Fibroblast of lung (primary cell): ENCODE measurements at regions not wholly inside any gene's neighbourhood (a gene's known extent, or its start where the extent isn't known, plus 50 kb on each side); places are given as distances from the start of the nearest gene placed in this dataset.

Source experiments
- DNase-seq, 2 donors: peaks; one replicate each; pipeline versions ENCODE4 v3.0.0 to v3.0.0-alpha.2; 2010; ENCODE audit warnings: low read depth in 2 of 2
- H2AFZ ChIP-seq: 2 replicates; pipeline ENCODE4 v1.5.1; 2012; ENCODE audit warnings: low read length, control low read depth, inconsistent platforms
- H3K27ac ChIP-seq: 2 replicates; pipeline ENCODE4 v1.5.1; 2011; ENCODE audit warnings: low read length, control low read depth; ENCODE audit not compliant: insufficient read depth
- H3K27me3 ChIP-seq: 2 replicates; pipeline ENCODE4 v1.5.1; 2011; ENCODE audit warnings: mild to moderate bottlenecking, low read length; ENCODE audit not compliant: control insufficient read depth, insufficient read depth
- H3K36me3 ChIP-seq: 2 replicates; pipeline ENCODE4 v1.5.1; 2011; ENCODE audit warnings: low read length; ENCODE audit not compliant: control insufficient read depth, insufficient read depth
- H3K4me1 ChIP-seq: 2 replicates; pipeline ENCODE4 v1.5.1; 2011; ENCODE audit warnings: low read length; ENCODE audit not compliant: control insufficient read depth, insufficient read depth; ENCODE audit errors: extremely low read depth
- H3K4me2 ChIP-seq: 2 replicates; pipeline ENCODE4 v1.5.1; 2011; ENCODE audit warnings: low read length, control low read depth; ENCODE audit not compliant: insufficient read depth; ENCODE audit errors: extremely low read depth
- H3K4me3 ChIP-seq, 4 experiments: fragments of 200-600 bp in 1 of 4; sonication (generic) in 1 of 4; replicated peaks in 1 of 4; 2 replicates each; pipeline ENCODE4 v1.5.1; 2011 to 2016; ENCODE audit warnings: low read length in 4 of 4, low read depth in 3 of 4, mild to moderate bottlenecking in 3 of 4, control low read depth in 2 of 4, inconsistent platforms in 1 of 4, mixed read lengths in 1 of 4; ENCODE audit not compliant: insufficient read depth in 1 of 4; ENCODE audit errors: control extremely low read depth in 1 of 4
- H3K79me2 ChIP-seq: 2 replicates; pipeline ENCODE4 v1.5.1; 2012; ENCODE audit warnings: mild to moderate bottlenecking, low read length, inconsistent platforms; ENCODE audit not compliant: control insufficient read depth, insufficient read depth
- H3K9ac ChIP-seq: 2 replicates; pipeline ENCODE4 v1.5.1; 2011; ENCODE audit warnings: mild to moderate bottlenecking, low read length, control low read depth; ENCODE audit not compliant: insufficient read depth
- H3K9me3 ChIP-seq: 2 replicates; pipeline ENCODE4 v1.5.1; 2012; ENCODE audit warnings: low read depth, low read length; ENCODE audit not compliant: control insufficient read depth, insufficient read depth
- H4K20me1 ChIP-seq: 2 replicates; pipeline ENCODE4 v1.5.1; 2011; ENCODE audit warnings: low read length; ENCODE audit not compliant: control insufficient read depth, insufficient read depth; ENCODE audit errors: extremely low read depth
- EZH2 ChIP-seq: IDR thresholded peaks from 2 replicates; pipeline ENCODE4 v1.5.1; 2012; ENCODE audit warnings: low read length, control low read depth, mild to moderate bottlenecking; ENCODE audit errors: missing control alignments
- TF ChIP-seq, protein P1 (sequence below), 2 donors: IDR thresholded peaks in 1 of 2; conservative IDR thresholded peaks in 1 of 2; 1 replicate in 1 of 2; 2 replicates in 1 of 2; pipeline ENCODE4 v1.5.1; 2011 to 2012; ENCODE audit warnings: low read length in 2 of 2, control low read depth in 1 of 2, inconsistent platforms in 1 of 2, low read depth in 1 of 2, mild to moderate bottlenecking in 1 of 2

DNA sequence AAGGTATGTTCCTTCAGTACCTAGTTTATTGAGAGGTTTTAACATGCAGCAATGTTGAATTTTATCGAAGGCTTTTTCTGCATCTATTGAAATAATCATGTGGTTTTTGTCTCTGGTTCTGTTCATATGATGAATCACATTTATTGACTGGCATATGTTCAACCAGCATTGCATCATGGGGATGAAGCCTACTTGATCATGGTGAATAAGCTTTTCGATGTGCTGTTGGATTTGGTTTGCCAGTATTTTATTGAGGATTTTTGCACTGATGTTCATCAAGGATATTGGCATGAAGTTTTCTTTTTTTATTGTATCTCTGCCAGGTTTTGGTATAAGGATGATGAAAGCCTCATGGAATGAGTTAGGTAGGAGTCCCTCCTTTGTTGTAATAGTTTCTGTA, 204.0 kb upstream of the GNAI1 start:
- Histone ChIP-seq H2AFZ (no peak overlapping the region), H3K27me3 (no peaks in the 10 kb centered on the region), H3K9me3 (no peaks in the 10 kb centered on the region), H3K79me2 (no peaks in the 10 kb centered on the region), H3K4me3 (no peak overlapping the region), H3K27ac (no peak overlapping the region), H4K20me1 (no peaks in the 10 kb centered on the region), H3K9ac (no peak overlapping the region), H3K4me2 (no peak overlapping the region), H3K36me3 (no peaks in the 10 kb centered on the region), H3K4me1 (no peaks in the 10 kb centered on the region)
- no peak for TF ChIP-seq EZH2
- TF ChIP-seq, protein P1, sequence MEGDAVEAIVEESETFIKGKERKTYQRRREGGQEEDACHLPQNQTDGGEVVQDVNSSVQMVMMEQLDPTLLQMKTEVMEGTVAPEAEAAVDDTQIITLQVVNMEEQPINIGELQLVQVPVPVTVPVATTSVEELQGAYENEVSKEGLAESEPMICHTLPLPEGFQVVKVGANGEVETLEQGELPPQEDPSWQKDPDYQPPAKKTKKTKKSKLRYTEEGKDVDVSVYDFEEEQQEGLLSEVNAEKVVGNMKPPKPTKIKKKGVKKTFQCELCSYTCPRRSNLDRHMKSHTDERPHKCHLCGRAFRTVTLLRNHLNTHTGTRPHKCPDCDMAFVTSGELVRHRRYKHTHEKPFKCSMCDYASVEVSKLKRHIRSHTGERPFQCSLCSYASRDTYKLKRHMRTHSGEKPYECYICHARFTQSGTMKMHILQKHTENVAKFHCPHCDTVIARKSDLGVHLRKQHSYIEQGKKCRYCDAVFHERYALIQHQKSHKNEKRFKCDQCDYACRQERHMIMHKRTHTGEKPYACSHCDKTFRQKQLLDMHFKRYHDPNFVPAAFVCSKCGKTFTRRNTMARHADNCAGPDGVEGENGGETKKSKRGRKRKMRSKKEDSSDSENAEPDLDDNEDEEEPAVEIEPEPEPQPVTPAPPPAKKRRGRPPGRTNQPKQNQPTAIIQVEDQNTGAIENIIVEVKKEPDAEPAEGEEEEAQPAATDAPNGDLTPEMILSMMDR (conservative IDR thresholded peaks at IDR 0.05 in 1 of 2, IDR thresholded peaks at IDR 0.05 in 1 of 2; ENCODE audit: low read depth in 1 of 2, low read length in 2 of 2): no peak
- DNase-seq: peak in 1 of 2 donors; percentile 20

DNA sequence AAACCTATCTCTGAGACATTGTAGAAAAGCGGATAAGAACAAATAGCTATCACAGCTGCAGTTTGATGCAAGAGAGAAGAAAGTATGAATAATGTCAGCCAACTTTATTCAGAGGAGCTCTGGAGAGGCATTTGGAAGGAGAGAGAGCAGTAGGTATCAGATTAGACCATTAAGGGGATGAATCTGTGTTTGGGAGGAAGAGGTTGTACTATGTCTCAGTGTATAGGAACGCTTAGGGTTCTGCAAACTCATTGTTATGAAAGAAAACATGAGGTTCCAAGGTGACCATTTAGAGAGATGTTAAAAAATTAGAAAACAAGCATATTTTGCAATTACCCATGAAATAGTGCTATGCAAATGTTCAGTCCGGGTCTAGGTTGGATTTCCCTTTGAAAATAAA, 207.5 kb upstream of the GNAI1 start:
- Histone ChIP-seq H3K36me3 (no peaks in the 10 kb centered on the region), H3K9ac (no peak overlapping the region), H3K79me2 (no peaks in the 10 kb centered on the region), H3K27ac (no peak overlapping the region), H3K9me3 (no peaks in the 10 kb centered on the region), H3K4me1 (peaks cover 2% of the 10 kb centered on the region), H3K4me2 (no peak overlapping the region), H3K4me3 (no peak overlapping the region), H3K27me3 (no peaks in the 10 kb centered on the region), H2AFZ (no peak overlapping the region), H4K20me1 (no peaks in the 10 kb centered on the region)
- no peak for DNase-seq
- TF ChIP-seq EZH2: no peak
- TF ChIP-seq, protein P1 (conservative IDR thresholded peaks at IDR 0.05 in 1 of 2, IDR thresholded peaks at IDR 0.05 in 1 of 2; ENCODE audit: low read depth in 1 of 2, low read length in 2 of 2): no peak

DNA sequence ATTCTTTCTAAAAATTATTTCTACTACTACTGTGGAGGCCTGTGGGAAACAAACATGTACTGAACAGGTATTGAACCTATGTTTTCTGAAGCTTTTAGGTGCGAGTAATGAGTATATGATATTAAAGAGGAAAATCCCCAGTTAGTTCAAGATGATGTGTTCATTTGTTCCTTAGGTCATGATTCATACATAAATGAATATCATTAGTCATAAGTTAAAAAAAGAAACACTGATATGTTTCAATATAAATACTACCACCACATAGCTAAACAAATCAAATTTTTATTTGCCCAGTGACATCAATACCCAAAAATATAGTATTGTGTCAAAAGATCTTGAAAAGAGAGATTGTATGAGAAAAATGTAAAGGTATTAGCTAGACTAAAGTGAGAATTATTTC, 210.7 kb upstream of the GNAI1 start:
- DNase-seq: peak; percentile 14 to 59
- H3K27ac ChIP-seq: no peak overlapping the region

More for the DNA sequence above, 210.7 kb upstream of the GNAI1 start:
- Histone ChIP-seq H3K27me3 (no peaks in the 10 kb centered on the region), H3K9me3 (no peaks in the 10 kb centered on the region), H3K4me2 (no peak overlapping the region), H3K36me3 (no peaks in the 10 kb centered on the region), H3K4me1 (peaks cover 2% of the 10 kb centered on the region), H3K9ac (no peak overlapping the region), H3K4me3 (no peak overlapping the region), H2AFZ (no peak overlapping the region), H4K20me1 (no peaks in the 10 kb centered on the region), H3K79me2 (no peaks in the 10 kb centered on the region)
- no peak for TF ChIP-seq EZH2
- TF ChIP-seq, protein P1 (conservative IDR thresholded peaks at IDR 0.05 in 1 of 2, IDR thresholded peaks at IDR 0.05 in 1 of 2; ENCODE audit: low read depth in 1 of 2, low read length in 2 of 2): no peak
